WTC11 (cell line): ENCODE measurements at regions not wholly inside any gene's neighbourhood (a gene's known extent, or its start where the extent isn't known, plus 50 kb on each side); places are given as distances from the start of the nearest gene placed in this dataset.

ENCODE experiments used
- ATAC-seq: fragments of 200-7000 bp; cut with Tn5 transposase; 2 replicates; pipeline ENCODE4 v1.10.0; 2021; ENCODE audit warnings: mild to moderate bottlenecking, moderate library complexity
- CTCF ChIA-PET: fragments of 300-600 bp; sonication (Branson Sonifier 250); formaldehyde crosslinking; loops from one replicate; lab custom pipeline; 2021; ENCODE audit warnings: antibody characterized with exemption; lab: Charles Lee
- POLR2A ChIA-PET: fragments of 350-600 bp; sonication (Branson Sonifier 250); formaldehyde crosslinking; loops from one replicate; lab custom pipeline; 2021; ENCODE audit warnings: antibody characterized with exemption; lab: Charles Lee
- DNase-seq: peaks from one replicate; pipeline ENCODE4 v3.0.0; 2021; ENCODE audit warnings: low spot score
- H3K27ac Mint-ChIP-seq: 2 replicates; pipeline ENCODE4 v1.8.0; 2021; ENCODE audit warnings: mixed read lengths
- H3K27me3 Mint-ChIP-seq: 2 replicates; pipeline ENCODE4 v1.8.0; 2021; ENCODE audit warnings: low read depth, mild to moderate bottlenecking, moderate library complexity, mixed read lengths
- H3K36me3 Mint-ChIP-seq: 2 replicates; pipeline ENCODE4 v1.8.0; 2021; ENCODE audit warnings: mixed read lengths
- H3K4me1 Mint-ChIP-seq: 2 replicates; pipeline ENCODE4 v1.8.0; 2022; ENCODE audit warnings: mixed read lengths
- H3K4me3 Mint-ChIP-seq: 2 replicates; pipeline ENCODE4 v1.8.0; 2021; ENCODE audit warnings: mild to moderate bottlenecking, moderate library complexity, mixed read lengths
- H3K9me3 Mint-ChIP-seq: 2 replicates; pipeline ENCODE4 v1.8.0; 2021; ENCODE audit warnings: mixed read lengths
- AFF4 ChIP-seq: sonication (generic); formaldehyde crosslinking; IDR thresholded peaks from 2 replicates; pipeline ENCODE4 v1.8.1; 2023; ENCODE audit warnings: mild to moderate bottlenecking, missing genetic modification reagents, borderline replicate concordance
- ATF2 ChIP-seq: sonication (generic); formaldehyde crosslinking; IDR thresholded peaks from 2 replicates; pipeline ENCODE4 v1.8.1; 2022; ENCODE audit warnings: low read depth, missing genetic modification reagents, borderline replicate concordance
- CREB1 ChIP-seq: sonication (generic); formaldehyde crosslinking; IDR thresholded peaks from 2 replicates; pipeline ENCODE4 v1.8.0; 2023; ENCODE audit warnings: mild to moderate bottlenecking, missing genetic modification reagents
- ESRRA ChIP-seq: sonication (generic); formaldehyde crosslinking; IDR thresholded peaks from 2 replicates; pipeline ENCODE4 v1.8.1; 2022; ENCODE audit warnings: mild to moderate bottlenecking, missing genetic modification reagents, borderline replicate concordance
- FOXP1 ChIP-seq: sonication (generic); formaldehyde crosslinking; IDR thresholded peaks from 2 replicates; pipeline ENCODE4 v1.8.0; 2022; ENCODE audit warnings: missing genetic modification reagents, mild to moderate bottlenecking, moderate library complexity, borderline replicate concordance
- MXD4 ChIP-seq: fragments of 250-450 bp; sonication (Bioruptor Pico); IDR thresholded peaks from 2 replicates; pipeline ENCODE4 v1.8.0; 2021; ENCODE audit warnings: mild to moderate bottlenecking, moderate library complexity, borderline replicate concordance
- MYBL2 ChIP-seq: sonication (generic); formaldehyde crosslinking; IDR thresholded peaks from 2 replicates; pipeline ENCODE4 v1.8.1; 2023; ENCODE audit warnings: mild to moderate bottlenecking, moderate library complexity, missing genetic modification reagents
- NFATC4 ChIP-seq: fragments of 250-450 bp; sonication (Bioruptor Pico); IDR thresholded peaks from 2 replicates; pipeline ENCODE4 v1.9.0; 2021; ENCODE audit warnings: mild to moderate bottlenecking
- NR1H2 ChIP-seq: sonication (generic); formaldehyde crosslinking; IDR thresholded peaks from 2 replicates; pipeline ENCODE4 v1.9.0; 2021; ENCODE audit warnings: mild to moderate bottlenecking, moderate library complexity, missing genetic modification reagents
- PRDM15 ChIP-seq: sonication (generic); formaldehyde crosslinking; IDR thresholded peaks from 2 replicates; pipeline ENCODE4 v1.8.0; 2022; ENCODE audit warnings: missing genetic modification reagents
- RELA ChIP-seq: sonication (generic); formaldehyde crosslinking; IDR thresholded peaks from 2 replicates; pipeline ENCODE4 v1.8.1; 2022; ENCODE audit warnings: missing genetic modification reagents, mild to moderate bottlenecking, borderline replicate concordance
- RORB ChIP-seq: fragments of 250-450 bp; sonication (Bioruptor Pico); IDR thresholded peaks from 2 replicates; pipeline ENCODE4 v1.9.0; 2021; ENCODE audit warnings: mild to moderate bottlenecking
- TCF7 ChIP-seq: sonication (generic); formaldehyde crosslinking; IDR thresholded peaks from 2 replicates; pipeline ENCODE4 v1.8.0; 2022; ENCODE audit warnings: mild to moderate bottlenecking, low read depth, missing genetic modification reagents, moderate library complexity
- TEAD1 ChIP-seq: sonication (generic); formaldehyde crosslinking; IDR thresholded peaks from 2 replicates; pipeline ENCODE4 v1.8.0; 2022; ENCODE audit warnings: mild to moderate bottlenecking, missing genetic modification reagents
- TP53 ChIP-seq: sonication (generic); formaldehyde crosslinking; IDR thresholded peaks from 2 replicates; pipeline ENCODE4 v1.8.1; 2023; ENCODE audit warnings: mild to moderate bottlenecking, missing genetic modification reagents
- ZNF121 ChIP-seq: sonication (generic); formaldehyde crosslinking; IDR thresholded peaks from 2 replicates; pipeline ENCODE4 v1.8.0; 2023; ENCODE audit warnings: missing genetic modification reagents
- ZNF263 ChIP-seq: sonication (generic); formaldehyde crosslinking; IDR thresholded peaks from 2 replicates; pipeline ENCODE4 v1.8.1; 2022; ENCODE audit warnings: low read depth, mild to moderate bottlenecking, moderate library complexity, missing genetic modification reagents
- ZNF396 ChIP-seq: fragments of 250-450 bp; sonication (Bioruptor Pico); IDR thresholded peaks from 2 replicates; pipeline ENCODE4 v1.8.0; 2021; ENCODE audit warnings: mild to moderate bottlenecking, moderate library complexity, borderline replicate concordance
- TF ChIP-seq, protein P1 (sequence below): sonication (generic); formaldehyde crosslinking; IDR thresholded peaks from 2 replicates; pipeline ENCODE4 v1.8.0; 2022; ENCODE audit warnings: mild to moderate bottlenecking, missing genetic modification reagents
- TF ChIP-seq, protein P2 (sequence below): sonication (generic); formaldehyde crosslinking; IDR thresholded peaks from 2 replicates; pipeline ENCODE4 v1.8.0; 2022; ENCODE audit warnings: mild to moderate bottlenecking, missing genetic modification reagents

GRCh38 chr10:33414841-33415240 is 80.4 kb upstream of the NRP1 start (continued):
- no peak for TF ChIP-seq ATF2 (CRISPR knock-in tag)
- no peak for TF ChIP-seq TEAD1 (CRISPR knock-in tag)

- ATAC-seq, result no peak
- Mint-ChIP-seq H3K9me3 (peaks cover 14% of the 10 kb centered on the region), H3K4me3 (no peak overlapping the region), H3K27ac (no peak overlapping the region), H3K27me3 (no peaks in the 10 kb centered on the region), H3K36me3 (no peaks in the 10 kb centered on the region), H3K4me1 (no peaks in the 10 kb centered on the region)
- POLR2A ChIA-PET, result no interaction called here
- CTCF ChIA-PET, result no interaction called here
- DNase-seq, result no peak
- TF ChIP-seq ZNF263 (CRISPR knock-in tag), result no peak
- TF ChIP-seq MYBL2, result no peak
- no peak for TF ChIP-seq RORB (CRISPR knock-in tag)
- TF ChIP-seq, protein P1, sequence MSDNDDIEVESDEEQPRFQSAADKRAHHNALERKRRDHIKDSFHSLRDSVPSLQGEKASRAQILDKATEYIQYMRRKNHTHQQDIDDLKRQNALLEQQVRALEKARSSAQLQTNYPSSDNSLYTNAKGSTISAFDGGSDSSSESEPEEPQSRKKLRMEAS (CRISPR knock-in tag), result no peak
- no peak for TF ChIP-seq NR1H2 (CRISPR knock-in tag)
- TF ChIP-seq CREB1, result no peak
- no peak for TF ChIP-seq FOXP1 (CRISPR knock-in tag)
- no peak for TF ChIP-seq NFATC4 (CRISPR knock-in tag)
- TF ChIP-seq ZNF396 (CRISPR knock-in tag), result no peak
- TF ChIP-seq RELA, result no peak
- no peak for TF ChIP-seq TCF7 (CRISPR knock-in tag)
- TF ChIP-seq, protein P2, sequence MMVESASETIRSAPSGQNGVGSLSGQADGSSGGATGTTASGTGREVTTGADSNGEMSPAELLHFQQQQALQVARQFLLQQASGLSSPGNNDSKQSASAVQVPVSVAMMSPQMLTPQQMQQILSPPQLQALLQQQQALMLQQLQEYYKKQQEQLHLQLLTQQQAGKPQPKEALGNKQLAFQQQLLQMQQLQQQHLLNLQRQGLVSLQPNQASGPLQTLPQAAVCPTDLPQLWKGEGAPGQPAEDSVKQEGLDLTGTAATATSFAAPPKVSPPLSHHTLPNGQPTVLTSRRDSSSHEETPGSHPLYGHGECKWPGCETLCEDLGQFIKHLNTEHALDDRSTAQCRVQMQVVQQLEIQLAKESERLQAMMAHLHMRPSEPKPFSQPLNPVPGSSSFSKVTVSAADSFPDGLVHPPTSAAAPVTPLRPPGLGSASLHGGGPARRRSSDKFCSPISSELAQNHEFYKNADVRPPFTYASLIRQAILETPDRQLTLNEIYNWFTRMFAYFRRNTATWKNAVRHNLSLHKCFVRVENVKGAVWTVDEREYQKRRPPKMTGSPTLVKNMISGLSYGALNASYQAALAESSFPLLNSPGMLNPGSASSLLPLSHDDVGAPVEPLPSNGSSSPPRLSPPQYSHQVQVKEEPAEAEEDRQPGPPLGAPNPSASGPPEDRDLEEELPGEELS, result no peak
- TF ChIP-seq TP53 (CRISPR knock-in tag), result no peak
- TF ChIP-seq AFF4 (CRISPR knock-in tag), result no peak
- no peak for TF ChIP-seq ESRRA (CRISPR knock-in tag)
- no peak for TF ChIP-seq ZNF121 (CRISPR knock-in tag)
- TF ChIP-seq MXD4 (CRISPR knock-in tag), result no peak
- TF ChIP-seq PRDM15 (CRISPR knock-in tag), result no peak
Measured at GRCh38 chr10:33412653-33413361, 78.3 kb upstream of the NRP1 start.
